SJCRH30 (cell line): ENCODE measurements at regions not wholly inside any gene's neighbourhood (a gene's known extent, or its start where the extent isn't known, plus 50 kb on each side); places are given as distances from the start of the nearest gene placed in this dataset.

ENCODE experiments used
- DNase-seq, 2 experiments: peaks; one replicate each; pipeline ENCODE4 v3.0.0-alpha.2; 2015 to 2020
- H3K27ac ChIP-seq: fragments of 250-450 bp; sonication (Bioruptor Pico); 2 replicates; pipeline ENCODE4 v1.5.1; 2020; ENCODE audit warnings: mild to moderate bottlenecking, moderate library complexity
- H3K27me3 ChIP-seq: fragments of 250-450 bp; sonication (Bioruptor Pico); 2 replicates; pipeline ENCODE4 v1.5.1; 2020; ENCODE audit warnings: mild to moderate bottlenecking, moderate library complexity
- H3K36me3 ChIP-seq: fragments of 250-450 bp; sonication (Bioruptor Pico); 2 replicates; pipeline ENCODE4 v1.5.1; 2020; ENCODE audit warnings: mild to moderate bottlenecking, moderate library complexity
- H3K4me1 ChIP-seq: fragments of 250-450 bp; sonication (Bioruptor Pico); 2 replicates; pipeline ENCODE4 v1.5.1; 2020; ENCODE audit warnings: mild to moderate bottlenecking, moderate library complexity
- H3K4me3 ChIP-seq: fragments of 250-450 bp; sonication (Bioruptor Pico); 2 replicates; pipeline ENCODE4 v1.5.1; 2020; ENCODE audit warnings: mild to moderate bottlenecking, moderate library complexity
- H3K9me3 ChIP-seq: fragments of 250-450 bp; sonication (Bioruptor Pico); replicated peaks from 2 replicates; pipeline ENCODE4 v1.5.1; 2020; ENCODE audit warnings: mild to moderate bottlenecking, moderate library complexity

DNA sequence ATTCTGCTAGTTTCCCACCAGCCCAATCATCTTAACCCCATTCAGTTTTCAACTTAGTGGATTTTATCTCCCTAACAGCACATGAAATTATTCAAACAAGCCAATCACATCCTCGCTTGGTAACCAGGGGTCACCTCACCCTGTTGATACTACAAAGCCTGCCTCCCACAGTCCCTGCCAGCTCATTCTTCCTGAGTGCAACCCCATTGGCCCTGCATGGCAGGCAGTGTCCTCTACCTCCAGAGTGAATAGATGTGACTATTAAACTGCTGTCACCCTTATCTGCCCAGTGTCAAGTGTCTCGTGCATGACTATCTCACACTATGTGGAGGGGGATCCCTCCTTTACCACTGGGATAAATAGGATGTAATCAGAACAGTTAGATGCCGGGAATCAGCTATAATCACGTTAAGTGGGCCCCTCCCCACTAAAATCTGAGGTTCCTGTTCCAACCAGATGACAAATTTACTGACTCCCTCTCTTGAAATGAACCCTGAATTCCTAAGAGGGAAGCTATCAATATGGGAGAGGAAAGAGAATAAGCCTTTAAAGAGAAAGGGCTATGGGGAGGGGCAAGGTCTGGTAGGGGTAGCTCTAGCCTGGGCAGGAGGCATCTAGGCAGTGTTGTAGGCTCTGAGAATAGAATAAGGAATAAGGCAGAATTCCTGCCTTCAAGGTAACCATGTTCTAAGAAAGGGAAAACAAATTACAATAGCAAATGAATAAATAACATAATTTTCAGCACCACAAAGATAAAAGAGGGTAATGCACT, 155.9 kb downstream of the SLC30A10 start:
- Histone ChIP-seq H3K4me3 (no peak overlapping the region), H3K27ac (no peak overlapping the region), H3K36me3 (no peaks in the 10 kb centered on the region), H3K9me3 (no peaks in the 10 kb centered on the region), H3K27me3 (no peaks in the 10 kb centered on the region), H3K4me1 (peaks cover 9% of the 10 kb centered on the region)
- DNase-seq, result no peak

DNA sequence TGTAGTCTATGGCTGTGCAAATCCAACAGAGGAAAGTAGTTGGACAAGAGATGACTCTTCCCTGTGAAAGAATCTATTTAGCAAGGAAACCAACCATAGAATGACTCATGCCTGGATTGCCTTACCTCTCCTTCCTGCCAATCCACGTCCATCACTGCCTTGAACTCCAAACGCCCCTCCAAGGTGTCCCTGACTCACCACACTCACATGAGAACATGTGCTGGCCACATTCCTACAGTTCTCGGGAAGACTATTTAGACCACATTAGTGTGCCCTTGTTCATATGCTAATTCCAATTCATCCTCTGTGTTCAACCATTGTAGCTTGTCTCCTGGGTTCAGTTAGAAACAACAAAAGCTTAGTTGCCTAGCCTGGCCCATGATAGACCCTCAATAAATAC, 157.3 kb downstream of the SLC30A10 start:
- Histone ChIP-seq H3K36me3 (no peaks in the 10 kb centered on the region), H3K27me3 (no peaks in the 10 kb centered on the region), H3K27ac (no peak overlapping the region), H3K4me3 (no peak overlapping the region), H3K9me3 (no peaks in the 10 kb centered on the region), H3K4me1 (peaks cover 9% of the 10 kb centered on the region)
- peak; percentile 68 to 71 for DNase-seq

DNA sequence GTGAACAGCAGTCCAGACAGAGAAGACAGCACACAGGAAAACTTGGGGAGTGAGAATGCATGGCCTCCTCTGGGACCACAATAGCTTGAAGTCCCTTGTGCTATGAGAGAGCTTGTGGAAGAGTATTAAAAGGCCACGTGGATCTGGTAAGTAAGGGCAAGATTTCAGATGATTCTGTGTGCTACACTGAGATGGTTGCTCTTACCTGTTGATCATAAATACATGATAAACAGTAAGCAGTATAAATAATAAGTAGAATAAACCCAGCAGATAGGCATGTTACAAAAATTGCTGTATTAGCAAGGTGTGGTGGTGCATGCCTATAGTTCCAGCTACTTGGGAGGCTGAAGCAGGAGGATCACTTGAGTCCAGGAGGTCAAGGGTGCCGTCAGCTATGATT, 150.4 kb upstream of the ZC3H11B start:
- Histone ChIP-seq H3K36me3 (no peaks in the 10 kb centered on the region), H3K4me3 (no peak overlapping the region), H3K9me3 (no peaks in the 10 kb centered on the region), H3K27ac (no peak overlapping the region), H3K27me3 (no peaks in the 10 kb centered on the region), H3K4me1 (no peaks in the 10 kb centered on the region)
- no peak for DNase-seq

DNA sequence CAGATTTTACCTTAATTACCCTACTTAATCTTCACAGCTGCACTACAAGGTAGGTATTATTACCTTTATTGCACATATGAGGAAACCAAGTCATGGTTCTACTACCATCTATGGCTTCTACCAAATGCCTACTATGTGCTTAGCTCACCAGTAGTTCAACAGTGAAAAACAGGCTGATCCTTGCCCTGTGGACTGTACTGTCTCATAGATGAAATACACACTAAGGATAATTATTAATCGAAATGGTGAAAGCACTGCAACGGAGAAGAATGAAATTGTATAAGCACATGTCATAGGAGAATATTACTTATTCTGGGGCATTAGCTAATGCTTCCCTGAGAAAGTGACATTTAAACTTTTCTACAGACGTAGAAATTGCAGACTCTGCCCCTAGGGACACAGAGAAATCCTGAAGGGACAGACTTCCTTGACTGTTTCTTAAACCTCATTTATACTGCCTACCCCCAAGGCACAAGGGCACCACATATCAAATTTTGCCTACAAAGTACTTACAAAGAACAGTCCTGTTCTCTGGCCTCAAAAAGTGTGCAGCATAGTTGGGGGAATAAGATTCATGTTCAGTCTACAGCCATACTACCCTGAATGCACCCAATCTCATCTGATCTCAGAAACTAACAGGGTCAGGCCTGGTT, 148.4 kb upstream of the ZC3H11B start:
- Histone ChIP-seq H3K36me3 (no peaks in the 10 kb centered on the region), H3K4me3 (no peak overlapping the region), H3K9me3 (no peaks in the 10 kb centered on the region), H3K27ac (no peak overlapping the region), H3K4me1 (no peaks in the 10 kb centered on the region), H3K27me3 (no peaks in the 10 kb centered on the region)
- DNase-seq, result no peak

DNA sequence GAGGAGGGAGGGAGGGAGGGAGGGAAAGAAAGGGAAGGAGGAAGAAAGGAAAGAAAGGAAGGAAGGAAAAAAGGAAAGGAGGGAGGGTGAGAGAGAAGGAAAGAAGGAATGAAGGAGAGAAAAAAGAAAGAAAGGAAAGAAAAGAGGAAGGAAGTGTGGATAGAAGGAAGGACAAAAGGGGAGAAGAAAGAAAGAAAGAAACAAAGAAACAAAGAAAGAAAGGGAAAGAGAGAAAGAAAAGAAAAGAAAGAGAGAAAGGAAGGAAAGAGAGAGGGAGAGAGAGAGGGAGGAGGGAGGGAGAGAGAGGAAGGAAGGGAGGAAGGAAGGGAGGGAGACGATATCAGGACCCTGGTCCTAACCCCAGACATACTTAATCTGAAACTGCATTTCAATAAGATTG, 146.2 kb upstream of the ZC3H11B start:
- Histone ChIP-seq H3K4me3 (no peak overlapping the region), H3K4me1 (no peaks in the 10 kb centered on the region), H3K36me3 (no peaks in the 10 kb centered on the region), H3K27me3 (no peaks in the 10 kb centered on the region), H3K27ac (no peak overlapping the region), H3K9me3 (no peaks in the 10 kb centered on the region)
- no peak for DNase-seq

DNA sequence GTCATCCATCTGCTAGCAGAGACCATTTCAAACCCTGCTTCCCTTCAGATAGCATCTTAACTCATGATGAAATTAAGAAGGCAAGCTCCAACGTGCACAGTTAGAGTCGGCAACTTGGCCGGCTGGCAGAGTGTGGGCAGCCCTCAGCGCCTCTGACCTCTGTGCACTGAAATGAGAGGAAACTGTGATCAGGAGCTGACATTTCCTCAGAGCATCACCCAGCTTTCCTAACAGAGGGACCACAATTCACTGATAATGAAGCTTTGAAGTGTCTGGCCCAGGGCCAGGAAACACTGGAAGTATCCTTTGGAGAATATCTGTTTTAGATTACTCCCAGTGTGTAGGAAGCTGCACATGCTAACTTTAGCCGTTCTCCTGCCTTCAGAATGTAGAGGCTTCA, 145.0 kb upstream of the ZC3H11B start:
- Histone ChIP-seq H3K4me1 (no peaks in the 10 kb centered on the region), H3K27me3 (no peaks in the 10 kb centered on the region), H3K36me3 (no peaks in the 10 kb centered on the region), H3K4me3 (no peak overlapping the region), H3K9me3 (no peaks in the 10 kb centered on the region), H3K27ac (no peak overlapping the region)
- DNase-seq, result no peak

DNA sequence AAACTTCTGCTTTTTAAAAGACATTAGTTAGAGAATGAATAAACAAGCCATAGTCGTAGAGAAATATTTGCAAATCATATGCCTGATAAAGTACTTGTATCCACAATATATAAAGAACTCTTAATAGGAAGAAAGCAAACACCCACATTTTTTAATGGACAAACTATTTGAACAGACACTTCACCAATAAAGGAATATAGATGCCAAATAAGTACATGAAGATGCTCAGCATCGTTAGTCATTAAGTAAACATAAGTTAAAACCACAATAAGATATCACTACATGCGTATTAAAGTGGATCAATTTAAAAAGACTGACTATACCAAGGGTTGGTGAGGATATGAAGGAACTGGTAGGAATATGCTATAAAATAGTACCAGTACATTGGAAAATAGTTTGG, 142.3 kb upstream of the ZC3H11B start:
- Histone ChIP-seq H3K4me1 (no peaks in the 10 kb centered on the region), H3K9me3 (no peaks in the 10 kb centered on the region), H3K27ac (no peak overlapping the region), H3K36me3 (no peaks in the 10 kb centered on the region), H3K4me3 (no peak overlapping the region), H3K27me3 (no peaks in the 10 kb centered on the region)
- no peak for DNase-seq

DNA sequence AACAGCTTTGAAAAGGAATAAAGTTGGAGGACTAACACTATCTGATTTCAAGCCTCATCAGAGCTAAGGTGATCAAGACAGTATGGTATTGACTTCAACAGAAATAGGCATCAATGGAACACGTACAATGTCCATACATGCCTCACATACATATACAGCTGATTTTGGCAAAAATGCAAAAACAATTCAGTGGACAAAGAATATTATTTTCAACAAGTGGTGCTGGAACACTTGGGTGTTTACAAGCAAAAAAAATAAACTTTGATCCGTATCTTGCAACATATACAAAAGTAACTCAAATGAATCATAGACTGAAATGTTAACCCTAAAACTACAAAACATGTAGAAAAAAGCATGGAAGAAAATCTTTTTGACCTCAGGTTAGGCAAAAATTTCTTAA, 141.9 kb upstream of the ZC3H11B start:
- H3K27me3 ChIP-seq, result no peaks in the 10 kb centered on the region
- H3K4me1 ChIP-seq, result no peaks in the 10 kb centered on the region
- DNase-seq, result no peak
- no peak overlapping the region for H3K27ac ChIP-seq
- no peaks in the 10 kb centered on the region for H3K36me3 ChIP-seq
- no peak overlapping the region for H3K4me3 ChIP-seq
- H3K9me3 ChIP-seq, result no peaks in the 10 kb centered on the region

DNA sequence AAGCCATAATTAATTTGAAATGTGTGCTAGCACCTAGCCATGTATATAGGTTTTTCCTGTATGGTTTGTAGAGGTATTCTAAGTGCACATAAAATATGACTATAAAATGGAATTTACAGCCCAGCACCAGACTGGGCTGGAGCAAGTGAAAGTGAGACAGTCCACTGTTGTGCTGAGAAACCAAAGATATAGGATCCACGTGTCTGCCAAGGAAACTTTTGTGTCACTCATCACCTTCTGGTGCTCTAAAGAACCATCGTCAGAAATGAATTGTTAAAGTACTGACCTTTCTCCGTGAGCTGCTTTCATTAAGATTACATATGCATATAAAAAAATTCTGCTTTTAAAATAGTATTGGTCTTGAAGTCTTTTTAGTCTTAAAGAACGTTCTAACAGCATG, 141.0 kb upstream of the ZC3H11B start:
- Histone ChIP-seq H3K36me3 (no peaks in the 10 kb centered on the region), H3K27me3 (no peaks in the 10 kb centered on the region), H3K27ac (no peak overlapping the region), H3K4me1 (no peaks in the 10 kb centered on the region), H3K4me3 (no peak overlapping the region), H3K9me3 (no peaks in the 10 kb centered on the region)
- no peak for DNase-seq

DNA sequence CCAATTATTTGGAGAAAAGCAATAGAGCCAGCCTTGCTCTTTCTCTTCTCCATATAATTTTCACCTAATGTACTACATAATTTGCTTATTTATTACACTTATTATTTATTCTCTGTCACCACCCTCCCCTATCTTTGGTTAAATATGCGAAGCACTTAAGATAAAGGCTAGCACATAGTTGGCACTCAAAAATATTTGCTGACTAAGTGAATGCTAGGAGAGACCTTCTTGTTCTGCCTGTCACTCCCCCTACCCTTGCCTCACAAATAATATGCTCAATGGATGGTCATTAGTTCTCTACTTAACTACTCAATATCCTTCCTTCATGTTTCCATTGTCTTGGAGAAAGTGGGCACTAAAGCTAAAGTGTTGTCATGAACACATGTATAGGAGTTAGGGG, 139.7 kb upstream of the ZC3H11B start:
- no peak overlapping the region for H3K27ac ChIP-seq
- DNase-seq, result no peak
- H3K36me3 ChIP-seq, result no peaks in the 10 kb centered on the region
- no peak overlapping the region for H3K4me3 ChIP-seq
- H3K27me3 ChIP-seq, result no peaks in the 10 kb centered on the region
- H3K9me3 ChIP-seq, result no peaks in the 10 kb centered on the region
- H3K4me1 ChIP-seq, result no peaks in the 10 kb centered on the region; the same call in 1 of the 2 replicates

DNA sequence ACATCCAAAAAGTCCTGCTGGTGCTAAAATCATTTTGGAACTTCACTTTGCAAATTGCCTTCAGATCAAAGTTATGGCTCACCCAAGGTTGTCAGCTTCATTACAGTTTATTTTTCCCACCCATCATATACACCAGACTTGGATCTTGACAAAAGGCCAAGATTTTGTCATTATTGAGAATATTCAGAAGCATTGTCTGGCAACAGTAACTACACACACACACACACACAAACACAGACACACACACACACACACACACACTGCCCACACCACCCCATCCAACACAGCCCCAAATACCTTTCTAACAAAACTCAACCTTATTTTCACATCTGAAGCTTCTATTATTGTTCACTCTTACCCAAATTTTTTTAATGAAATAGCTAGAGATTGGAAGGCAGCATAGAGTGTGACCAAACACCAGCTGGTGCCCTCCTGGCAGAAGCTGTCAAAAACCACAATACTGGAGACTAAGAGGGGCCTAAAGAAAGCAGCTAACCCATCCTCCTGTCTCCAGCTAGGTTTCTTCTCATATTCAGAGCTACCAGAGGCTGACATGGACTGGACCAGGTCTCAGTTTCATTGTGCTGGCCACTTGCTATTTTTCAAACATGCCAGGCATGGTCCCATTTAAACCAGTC, 139.1 kb upstream of the ZC3H11B start:
- no peaks in the 10 kb centered on the region for H3K27me3 ChIP-seq
- H3K27ac ChIP-seq, result no peak overlapping the region
- H3K4me3 ChIP-seq, result no peak overlapping the region
- H3K9me3 ChIP-seq, result no peaks in the 10 kb centered on the region
- H3K36me3 ChIP-seq, result no peaks in the 10 kb centered on the region
- H3K4me1 ChIP-seq, result peaks cover 3% of the 10 kb centered on the region; the same call in 1 of the 2 replicates
- DNase-seq, result no peak

DNA sequence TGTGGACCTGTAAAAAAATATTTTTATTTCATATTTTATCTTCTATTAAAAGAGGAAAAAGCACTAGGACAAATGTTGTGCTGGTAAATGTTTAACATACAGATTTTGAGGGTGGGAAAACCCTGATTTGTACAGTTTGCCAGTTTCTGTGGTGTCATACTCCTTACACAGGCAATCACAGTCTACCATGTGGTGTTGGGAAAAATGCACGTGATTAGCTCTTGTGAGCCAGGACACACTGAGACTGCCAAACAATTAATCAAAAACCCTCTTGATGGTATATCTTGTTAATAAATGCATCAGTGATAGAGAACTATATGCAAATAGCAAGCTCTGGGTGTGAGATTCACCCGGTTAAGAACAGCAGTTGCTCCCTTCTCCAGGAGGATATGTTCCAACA, 136.5 kb upstream of the ZC3H11B start:
- DNase-seq, result no peak
- Histone ChIP-seq H3K27ac (no peak overlapping the region), H3K9me3 (no peaks in the 10 kb centered on the region), H3K4me3 (no peak overlapping the region), H3K27me3 (no peaks in the 10 kb centered on the region), H3K36me3 (no peaks in the 10 kb centered on the region), H3K4me1 (peaks cover 3% of the 10 kb centered on the region; the same call in 1 of the 2 replicates)

DNA sequence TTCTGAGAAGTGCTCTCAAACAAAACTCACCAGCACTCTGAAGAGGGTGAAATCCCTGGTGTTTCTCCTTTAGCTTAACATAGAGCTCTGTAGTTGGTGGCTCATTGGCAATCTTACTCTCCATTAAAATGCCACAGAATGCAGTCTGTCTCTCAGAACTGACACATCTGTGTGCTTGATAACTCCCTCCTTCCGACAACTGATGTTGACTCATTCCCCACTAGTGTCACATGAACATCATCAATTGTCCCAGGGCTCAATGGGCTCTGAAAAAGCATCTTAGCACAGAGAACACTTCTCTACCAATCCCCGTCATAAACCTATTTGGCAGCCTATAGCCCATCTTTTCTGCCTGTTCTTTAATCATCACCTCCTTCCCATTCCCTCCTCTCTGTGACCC, 133.2 kb upstream of the ZC3H11B start:
- Histone ChIP-seq H3K9me3 (no peaks in the 10 kb centered on the region), H3K4me1 (peaks cover 3% of the 10 kb centered on the region; the same call in 1 of the 2 replicates), H3K36me3 (no peaks in the 10 kb centered on the region), H3K27ac (no peak overlapping the region), H3K27me3 (no peaks in the 10 kb centered on the region), H3K4me3 (no peak overlapping the region)
- DNase-seq, result no peak

DNA sequence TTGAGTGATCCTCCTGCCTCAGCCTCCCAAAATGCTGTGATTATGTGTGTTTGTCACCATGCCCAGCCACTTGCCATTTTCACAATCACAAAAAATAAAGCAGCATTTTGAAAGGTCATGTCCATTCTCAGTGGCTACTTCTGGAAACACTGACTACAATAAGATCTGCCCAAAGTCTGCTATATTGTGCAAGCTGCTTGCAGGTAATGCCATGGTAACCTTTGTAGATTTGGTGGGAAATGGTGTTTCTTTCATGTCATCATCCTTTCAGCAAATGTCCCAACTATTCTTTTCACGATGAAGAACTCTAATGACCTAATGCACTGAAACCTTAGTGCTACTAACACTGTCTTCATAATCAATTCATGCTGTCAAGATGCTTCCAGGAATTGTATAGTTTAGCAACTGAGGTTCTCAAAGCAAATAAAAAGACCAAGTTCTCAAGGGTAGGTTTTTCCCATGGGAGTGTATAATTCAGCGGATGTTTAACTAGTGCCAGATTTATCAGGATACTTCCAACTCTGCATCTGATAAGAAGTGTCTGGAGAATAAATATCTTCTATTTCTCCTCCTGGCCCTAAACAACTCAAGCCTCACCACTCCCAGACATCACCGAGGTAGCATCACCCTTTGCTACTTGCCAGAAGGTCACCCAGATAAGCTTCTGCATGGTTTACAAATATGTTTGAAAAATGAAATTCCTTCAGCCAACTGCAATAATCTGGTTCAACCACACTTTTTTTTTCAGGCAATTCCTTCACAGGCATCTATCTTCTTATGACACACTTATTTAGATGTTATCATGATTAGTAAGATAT, 132.0 kb upstream of the ZC3H11B start:
- Histone ChIP-seq H3K36me3 (no peaks in the 10 kb centered on the region), H3K27ac (no peak overlapping the region)
- DNase-seq, result no peak

More for the DNA sequence above, 132.0 kb upstream of the ZC3H11B start:
- Histone ChIP-seq H3K9me3 (no peaks in the 10 kb centered on the region), H3K4me3 (no peak overlapping the region), H3K4me1 (peaks cover 3% of the 10 kb centered on the region; the same call in 1 of the 2 replicates), H3K27me3 (no peaks in the 10 kb centered on the region)
